ENCODE measurements at regions not wholly inside any gene's neighbourhood (a gene's known extent, or its start where the extent isn't known, plus 50 kb on each side); places are given as distances from the start of the nearest gene placed in this dataset.

DNA sequence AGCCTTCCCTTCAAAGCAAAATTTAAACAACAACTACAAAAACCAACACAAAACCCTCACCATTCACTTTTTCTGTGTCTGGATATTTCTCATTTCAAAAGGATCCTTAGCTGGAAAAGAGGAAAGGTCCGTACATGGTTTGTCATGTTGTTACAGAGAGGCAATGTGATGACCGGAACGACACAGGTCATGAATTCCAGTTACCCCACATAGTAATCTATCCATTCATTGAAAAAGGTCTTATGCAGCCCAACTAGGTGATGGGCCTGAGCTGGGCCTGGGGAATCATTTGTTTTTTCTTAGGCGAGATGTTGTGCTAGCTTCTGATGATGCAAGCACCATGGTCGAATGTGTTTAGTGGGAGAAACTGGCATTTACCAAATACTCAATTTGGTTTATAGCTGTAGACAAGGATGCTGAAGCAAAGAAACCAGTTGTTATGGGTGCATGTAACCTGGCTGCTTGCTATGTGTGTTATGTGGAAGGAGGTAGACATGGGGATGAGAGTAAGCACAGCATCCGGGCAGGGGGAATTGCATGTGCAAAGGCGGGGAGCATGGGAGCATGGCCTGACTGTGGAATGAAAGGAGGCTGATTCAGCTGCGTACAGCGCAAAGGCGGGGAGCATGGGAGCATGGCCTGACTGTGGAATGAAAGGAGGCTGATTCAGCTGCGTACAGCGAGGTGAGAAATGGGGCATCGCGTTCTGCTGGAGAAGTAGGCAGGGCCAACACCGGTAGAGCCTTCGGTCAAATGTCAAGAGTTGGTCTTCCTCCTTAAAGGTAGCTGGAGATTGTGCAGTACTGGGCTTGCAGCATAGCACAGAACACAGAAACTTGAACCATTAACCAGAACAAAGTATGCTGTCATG is 269.7 kb upstream of the MAF start:
- ChIA-PET POLR2A (no interaction called here), CTCF (no interaction called here)
- no peak for DNase-seq (ENCODE audit: low read depth)
- TF ChIP-seq, protein P1, sequence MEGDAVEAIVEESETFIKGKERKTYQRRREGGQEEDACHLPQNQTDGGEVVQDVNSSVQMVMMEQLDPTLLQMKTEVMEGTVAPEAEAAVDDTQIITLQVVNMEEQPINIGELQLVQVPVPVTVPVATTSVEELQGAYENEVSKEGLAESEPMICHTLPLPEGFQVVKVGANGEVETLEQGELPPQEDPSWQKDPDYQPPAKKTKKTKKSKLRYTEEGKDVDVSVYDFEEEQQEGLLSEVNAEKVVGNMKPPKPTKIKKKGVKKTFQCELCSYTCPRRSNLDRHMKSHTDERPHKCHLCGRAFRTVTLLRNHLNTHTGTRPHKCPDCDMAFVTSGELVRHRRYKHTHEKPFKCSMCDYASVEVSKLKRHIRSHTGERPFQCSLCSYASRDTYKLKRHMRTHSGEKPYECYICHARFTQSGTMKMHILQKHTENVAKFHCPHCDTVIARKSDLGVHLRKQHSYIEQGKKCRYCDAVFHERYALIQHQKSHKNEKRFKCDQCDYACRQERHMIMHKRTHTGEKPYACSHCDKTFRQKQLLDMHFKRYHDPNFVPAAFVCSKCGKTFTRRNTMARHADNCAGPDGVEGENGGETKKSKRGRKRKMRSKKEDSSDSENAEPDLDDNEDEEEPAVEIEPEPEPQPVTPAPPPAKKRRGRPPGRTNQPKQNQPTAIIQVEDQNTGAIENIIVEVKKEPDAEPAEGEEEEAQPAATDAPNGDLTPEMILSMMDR (IDR thresholded peaks at IDR 0.05; ENCODE audit: insufficient read depth, low read depth, low read length), result no peak
- Histone ChIP-seq H3K36me3 (ENCODE audit: control insufficient read depth, insufficient read depth, low read length) (no peaks in the 10 kb centered on the region), H3K27me3 (ENCODE audit: control insufficient read depth, insufficient read depth, low read length) (no peaks in the 10 kb centered on the region), H3K4me3 (ENCODE audit: low read depth, low read length) (no peak overlapping the region)

DNA sequence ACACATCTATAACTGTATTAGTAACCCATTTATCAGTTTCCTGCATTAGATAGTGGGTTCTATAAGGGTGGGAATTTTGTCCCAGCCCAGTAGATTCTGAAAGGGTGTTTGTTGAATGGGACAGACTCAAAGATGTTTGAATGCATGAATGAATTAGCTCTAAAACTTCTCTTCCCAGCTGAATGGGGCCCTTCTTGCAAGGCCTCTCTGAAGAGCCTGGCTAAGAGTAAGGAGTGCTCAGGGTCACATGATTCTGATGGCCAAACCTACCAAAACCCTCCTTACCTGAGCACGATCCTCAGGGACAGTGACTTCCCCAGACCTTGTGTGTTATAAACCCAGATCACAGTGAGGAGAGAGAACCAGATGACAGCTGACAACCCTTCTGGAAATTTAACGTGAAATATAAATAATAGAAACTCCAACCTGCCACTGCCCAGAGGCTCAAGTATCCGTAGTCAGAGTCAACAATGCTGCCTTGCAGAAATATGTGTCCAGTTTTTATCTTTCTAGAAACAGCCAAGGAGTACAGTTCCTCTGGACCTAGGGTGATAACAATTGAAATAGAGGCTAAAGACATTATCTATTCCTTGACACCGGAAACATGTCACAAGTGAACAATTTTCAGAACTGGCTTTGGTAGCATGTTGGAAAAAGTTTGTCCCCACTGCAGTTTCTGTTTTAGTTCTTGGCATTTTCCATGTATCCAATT is 268.9 kb upstream of the MAF start:
- POLR2A ChIA-PET, result no interaction called here
- no peaks in the 10 kb centered on the region for H3K27me3 ChIP-seq (ENCODE audit: control insufficient read depth, insufficient read depth, low read length)
- CTCF ChIA-PET, result no interaction called here

DNA sequence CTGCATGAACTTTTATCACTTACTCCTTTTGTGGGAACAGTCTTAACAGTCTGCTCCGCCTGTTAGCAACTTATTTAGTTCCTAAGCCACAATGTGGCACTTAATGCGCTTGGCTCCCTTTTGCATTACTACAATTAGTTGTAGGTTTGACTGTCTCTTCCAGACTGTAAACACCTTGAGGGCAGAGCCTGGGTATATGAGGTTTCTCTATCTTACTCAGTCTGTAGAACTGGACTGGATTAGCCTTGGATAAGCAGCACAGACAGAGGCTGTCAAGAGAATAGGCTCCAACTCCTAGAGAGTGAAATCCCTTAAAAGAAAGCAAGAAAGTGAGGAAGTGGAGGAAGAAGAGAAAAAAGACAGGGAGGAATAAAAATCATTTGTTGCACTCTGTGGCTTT is 268.3 kb upstream of the MAF start:
- no peaks in the 10 kb centered on the region for H3K36me3 ChIP-seq (ENCODE audit: control insufficient read depth, insufficient read depth, low read length)
- H3K27me3 ChIP-seq (ENCODE audit: control insufficient read depth, insufficient read depth, low read length), result no peaks in the 10 kb centered on the region
- H3K4me3 ChIP-seq (ENCODE audit: low read depth, low read length), result no peak overlapping the region
- POLR2A ChIA-PET, result no interaction called here
- TF ChIP-seq, protein P1 (IDR thresholded peaks at IDR 0.05; ENCODE audit: insufficient read depth, low read depth, low read length), result no peak
- CTCF ChIA-PET, result interaction anchor here (1.2 kb wide), 1 partner anchor 9 kb away, joined by 3 read pairs; no protein-coding TSS in a partner anchor
- DNase-seq (ENCODE audit: low read depth), result no peak

More for the DNA sequence above, 268.9 kb upstream of the MAF start:
- TF ChIP-seq, protein P1 (IDR thresholded peaks at IDR 0.05; ENCODE audit: insufficient read depth, low read depth, low read length), result no peak
- no peak overlapping the region for H3K4me3 ChIP-seq (ENCODE audit: low read depth, low read length)
- no peak for DNase-seq (ENCODE audit: low read depth)
- H3K36me3 ChIP-seq (ENCODE audit: control insufficient read depth, insufficient read depth, low read length), result no peaks in the 10 kb centered on the region

DNA sequence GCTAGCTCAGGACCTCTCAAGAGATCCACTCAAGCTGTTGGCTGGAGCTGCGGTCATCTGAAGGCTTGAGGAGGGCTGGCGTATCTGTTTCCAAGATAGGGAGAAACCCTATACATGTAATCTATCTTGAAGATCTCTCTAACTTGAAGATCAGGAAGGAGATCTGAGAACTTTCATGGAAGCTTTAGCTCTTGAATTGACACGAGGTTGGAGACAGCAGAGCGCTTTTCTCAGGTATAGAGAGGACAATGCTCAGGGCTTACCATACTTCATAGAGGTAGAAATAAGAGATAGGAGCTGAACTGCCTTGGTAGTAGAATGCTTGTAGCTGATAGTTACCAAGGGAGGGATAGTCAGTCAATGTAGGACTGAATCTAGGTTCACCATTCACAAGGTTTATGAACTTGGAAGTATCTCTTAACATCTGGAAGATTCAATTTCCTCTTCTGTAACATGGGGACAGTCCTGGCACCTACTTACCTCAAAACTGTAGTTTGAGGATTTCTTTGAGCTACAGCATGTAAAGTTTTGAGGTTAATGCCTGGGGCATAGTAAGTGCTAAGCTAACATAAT is 267.0 kb upstream of the MAF start:
- CTCF ChIA-PET, result interaction anchor here (1.0 to 1.2 kb wide), 2 partner anchors 10 to 25 kb away, joined by 3 read pairs; no protein-coding TSS in a partner anchor
- no peaks in the 10 kb centered on the region for H3K27me3 ChIP-seq (ENCODE audit: control insufficient read depth, insufficient read depth, low read length)
- TF ChIP-seq, protein P1 (IDR thresholded peaks at IDR 0.05; ENCODE audit: insufficient read depth, low read depth, low read length), result no peak
- POLR2A ChIA-PET, result no interaction called here
- no peak for DNase-seq (ENCODE audit: low read depth)
- no peaks in the 10 kb centered on the region for H3K36me3 ChIP-seq (ENCODE audit: control insufficient read depth, insufficient read depth, low read length)
- no peak overlapping the region for H3K4me3 ChIP-seq (ENCODE audit: low read depth, low read length)

DNA sequence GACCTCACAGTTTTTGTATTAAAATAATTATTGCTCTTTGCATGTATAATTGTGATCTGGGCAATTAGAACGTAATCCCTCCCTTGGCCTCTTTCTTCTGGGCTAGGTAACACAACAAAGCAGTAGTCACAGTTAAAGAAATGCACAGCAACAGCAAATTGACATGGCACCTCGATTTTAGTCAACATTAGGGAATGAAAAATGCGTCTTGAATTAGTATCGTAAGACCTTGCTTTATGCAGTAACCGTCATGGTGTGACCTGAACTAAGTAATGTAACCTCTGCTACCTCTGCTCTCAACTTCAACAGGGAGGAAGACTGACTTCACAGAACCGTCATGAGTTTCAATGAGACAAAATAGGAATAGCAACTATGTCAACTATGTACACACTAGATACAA is 265.4 kb upstream of the MAF start:
- no peak for DNase-seq (ENCODE audit: low read depth)
- TF ChIP-seq, protein P1 (IDR thresholded peaks at IDR 0.05; ENCODE audit: insufficient read depth, low read depth, low read length), result no peak
- CTCF ChIA-PET, result no interaction called here
- POLR2A ChIA-PET, result no interaction called here
- Histone ChIP-seq H3K4me3 (ENCODE audit: low read depth, low read length) (no peak overlapping the region), H3K27me3 (ENCODE audit: control insufficient read depth, insufficient read depth, low read length) (no peaks in the 10 kb centered on the region), H3K36me3 (ENCODE audit: control insufficient read depth, insufficient read depth, low read length) (no peaks in the 10 kb centered on the region)

All from BJ (cell line).